Ovary (tissue), 3 donors: ENCODE measurements at regions not wholly inside any gene's neighbourhood (a gene's known extent, or its start where the extent isn't known, plus 50 kb on each side); places are given as distances from the start of the nearest gene placed in this dataset.

ENCODE experiments used
- EP300 ChIP-seq: sonication (generic); formaldehyde crosslinking; IDR thresholded peaks from one replicate; pipeline ENCODE4 v1.6.1; 2017; ENCODE audit warnings: antibody characterized with exemption
- TF ChIP-seq, protein P1 (sequence below), 3 donors: fragments of 450-650 bp in 2 of 3; fragments of 200-600 bp in 1 of 3; IDR thresholded peaks; one replicate each; pipeline versions ENCODE4 v1.5.1 to v1.8.0; 2016 to 2022; ENCODE audit warnings: antibody characterized with exemption in 3 of 3, mild to moderate bottlenecking in 1 of 3
- donor health status: DM: no; HTN: no; CAD: no.

DNA sequence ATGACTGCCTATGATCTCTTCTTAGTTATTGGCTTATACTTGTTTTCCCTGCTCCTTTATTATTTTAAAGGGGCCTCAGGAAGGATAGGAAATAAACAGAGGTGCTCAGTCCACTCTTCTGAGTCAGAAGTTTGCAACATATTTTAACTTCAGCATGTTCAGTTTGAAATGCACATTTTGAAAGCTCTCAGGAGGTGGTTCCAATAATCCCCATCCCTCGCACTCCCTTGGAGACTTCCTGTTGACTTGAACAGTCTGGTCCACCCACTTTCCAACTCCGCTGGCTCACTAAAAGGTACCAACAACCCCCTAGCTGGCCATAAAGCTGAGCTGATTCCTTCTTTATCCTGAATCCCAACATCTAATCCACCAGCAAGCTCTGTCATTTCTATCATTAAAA lies 78.3 kb upstream of the DUSP21 start:
- TF ChIP-seq EP300: no peak
- TF ChIP-seq, protein P1, sequence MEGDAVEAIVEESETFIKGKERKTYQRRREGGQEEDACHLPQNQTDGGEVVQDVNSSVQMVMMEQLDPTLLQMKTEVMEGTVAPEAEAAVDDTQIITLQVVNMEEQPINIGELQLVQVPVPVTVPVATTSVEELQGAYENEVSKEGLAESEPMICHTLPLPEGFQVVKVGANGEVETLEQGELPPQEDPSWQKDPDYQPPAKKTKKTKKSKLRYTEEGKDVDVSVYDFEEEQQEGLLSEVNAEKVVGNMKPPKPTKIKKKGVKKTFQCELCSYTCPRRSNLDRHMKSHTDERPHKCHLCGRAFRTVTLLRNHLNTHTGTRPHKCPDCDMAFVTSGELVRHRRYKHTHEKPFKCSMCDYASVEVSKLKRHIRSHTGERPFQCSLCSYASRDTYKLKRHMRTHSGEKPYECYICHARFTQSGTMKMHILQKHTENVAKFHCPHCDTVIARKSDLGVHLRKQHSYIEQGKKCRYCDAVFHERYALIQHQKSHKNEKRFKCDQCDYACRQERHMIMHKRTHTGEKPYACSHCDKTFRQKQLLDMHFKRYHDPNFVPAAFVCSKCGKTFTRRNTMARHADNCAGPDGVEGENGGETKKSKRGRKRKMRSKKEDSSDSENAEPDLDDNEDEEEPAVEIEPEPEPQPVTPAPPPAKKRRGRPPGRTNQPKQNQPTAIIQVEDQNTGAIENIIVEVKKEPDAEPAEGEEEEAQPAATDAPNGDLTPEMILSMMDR (IDR thresholded peaks at IDR 0.05): no peak
